Fibroblast of the aortic adventitia (primary cell): ENCODE measurements at regions not wholly inside any gene's neighbourhood (a gene's known extent, or its start where the extent isn't known, plus 50 kb on each side); places are given as distances from the start of the nearest gene placed in this dataset.
"Not testable (repeated sequence)": the region's sequence is repeated elsewhere in the genome, so short reads cannot be mapped to it uniquely, and the experiment has no call there.

Source experiments
- DNase-seq: peaks from one replicate; pipeline ENCODE4 v3.0.0-alpha.2; 2010; ENCODE audit warnings: low read depth
- H3K4me3 ChIP-seq: 2 replicates; pipeline ENCODE4 v1.5.1; 2011; ENCODE audit warnings: low read depth, mild to moderate bottlenecking, control low read depth, low read length, moderate library complexity
- CTCF ChIP-seq: IDR thresholded peaks from 2 replicates; pipeline ENCODE4 v1.5.1; 2011; ENCODE audit warnings: mild to moderate bottlenecking, low read length, control low read depth, inconsistent platforms; ENCODE audit not compliant: insufficient read depth

- DNase-seq = no peak
- H3K4me3 ChIP-seq = no peak overlapping the region
- TF ChIP-seq CTCF = no peak
Observed at GRCh38 chr7:29639886-29640595, 76.4 kb downstream of the PRR15 start.

GRCh38 chr7:29641651-29642050 lies 78.0 kb downstream of the PRR15 start:
- no peak for TF ChIP-seq CTCF
- H3K4me3 ChIP-seq = no peak overlapping the region
- no peak for DNase-seq

- H3K4me3 ChIP-seq = no peak overlapping the region
- TF ChIP-seq CTCF = no peak
- DNase-seq = peak; percentile 58
Observed at GRCh38 chr7:29642494-29643155, 79.0 kb downstream of the PRR15 start.

GRCh38 chr7:29646116-29646515 lies 82.5 kb downstream of the PRR15 start:
- H3K4me3 ChIP-seq, DNase-seq: not testable (repeated sequence)

GRCh38 chr7:29647020-29647654 lies 83.5 kb downstream of the PRR15 start:
- no peak overlapping the region for H3K4me3 ChIP-seq
- no peak for DNase-seq
- TF ChIP-seq CTCF = no peak

- H3K4me3 ChIP-seq, DNase-seq: not testable (repeated sequence)
Observed at GRCh38 chr7:29647691-29648210, 84.1 kb downstream of the PRR15 start.

GRCh38 chr7:29649028-29649716 lies 85.5 kb downstream of the PRR15 start:
- H3K4me3 ChIP-seq = no peak overlapping the region
- TF ChIP-seq CTCF = no peak
- no peak for DNase-seq
